GM21381 (cell line): ENCODE measurements at regions not wholly inside any gene's neighbourhood (a gene's known extent, or its start where the extent isn't known, plus 50 kb on each side); places are given as distances from the start of the nearest gene placed in this dataset.
"Not testable (repeated sequence)": the region's sequence is repeated elsewhere in the genome, so short reads cannot be mapped to it uniquely, and the experiment has no call there.

Source experiments
- ATAC-seq: cut with Tn5 transposase; IDR thresholded peaks from one replicate; pipeline ENCODE4 v1.9.1; 2021; ENCODE audit warnings: mild to moderate bottlenecking, moderate library complexity; ENCODE audit not compliant: unreplicated experiment

- ATAC-seq, result no peak
Observed at GRCh38 chr1:201636097-201636496, 97.2 kb downstream of the NAV1 start.

DNA sequence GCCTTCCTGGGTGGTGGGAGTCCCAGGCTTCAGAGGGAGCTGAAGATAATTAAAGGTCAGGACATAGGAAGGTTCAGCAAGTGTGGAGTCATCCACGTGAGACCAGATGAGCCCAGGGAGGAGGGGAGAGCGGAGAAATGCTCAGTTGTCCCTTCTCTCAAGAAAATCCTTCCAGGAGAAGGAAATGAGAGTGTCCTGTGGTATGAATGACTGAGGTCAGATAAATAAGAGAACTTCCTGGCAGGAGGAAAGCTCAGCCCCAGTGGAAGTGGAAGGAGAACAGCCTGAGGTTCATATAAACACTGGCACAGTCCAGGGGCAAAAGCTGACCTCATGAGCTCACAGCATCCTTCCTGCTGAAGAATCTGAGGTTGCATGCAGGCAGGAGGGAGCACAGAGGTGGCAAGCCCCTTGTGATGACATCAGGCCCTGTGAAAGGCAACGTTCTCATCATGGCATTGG, 97.6 kb downstream of the NAV1 start:
- ATAC-seq, result no peak

- ATAC-seq, result no peak
Observed at GRCh38 chr1:201637282-201638079, 98.6 kb downstream of the NAV1 start.

GRCh38 chr1:201639391-201639790, 100.5 kb downstream of the NAV1 start:
- ATAC-seq, result no peak

DNA sequence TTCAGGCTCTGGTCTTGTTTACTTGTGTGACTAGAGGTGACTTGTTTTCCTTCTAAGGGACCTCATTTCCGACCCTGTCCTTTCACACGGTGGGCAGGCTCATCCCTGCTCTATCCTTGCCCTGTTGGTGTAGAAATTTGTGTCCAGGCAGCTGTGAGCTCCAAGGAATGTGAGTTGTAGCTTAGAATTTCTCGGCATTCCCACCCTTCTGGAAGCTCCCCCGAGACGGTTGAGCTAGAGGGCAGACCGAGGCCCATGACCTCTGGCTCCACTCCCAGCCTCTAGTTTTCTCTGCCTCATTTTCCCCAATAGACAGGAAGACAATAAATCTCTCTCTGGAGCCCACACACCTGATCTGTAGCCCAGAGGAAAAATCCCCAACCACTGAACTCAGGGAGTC, 100.9 kb downstream of the NAV1 start:
- no peak for ATAC-seq

DNA sequence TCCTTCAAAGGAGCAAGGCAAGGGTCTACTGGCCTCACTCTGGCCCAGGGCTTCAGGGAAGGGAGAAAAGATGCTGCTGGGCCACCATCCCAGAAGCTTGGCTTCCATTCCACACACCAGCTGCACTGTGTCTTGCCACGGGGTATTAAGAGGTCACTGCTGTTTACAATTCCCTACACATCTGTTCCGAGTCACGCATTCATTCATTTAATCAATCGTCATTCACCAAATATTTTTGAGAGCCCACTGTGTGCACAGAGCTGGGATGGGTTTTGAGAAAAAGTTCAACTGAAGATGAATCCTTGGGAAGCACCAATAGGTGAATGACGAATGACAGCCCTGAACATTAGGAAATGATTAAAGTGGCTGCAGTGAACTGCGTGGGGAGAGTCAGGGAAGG, 101.7 kb downstream of the NAV1 start:
- no peak for ATAC-seq

- ATAC-seq, result no peak
Observed at GRCh38 chr1:201641524-201642253, 102.8 kb downstream of the NAV1 start.

GRCh38 chr1:201643835-201644104, 104.8 kb downstream of the NAV1 start:
- no peak for ATAC-seq

- ATAC-seq, result no peak
Observed at GRCh38 chr1:201644197-201644596, 105.3 kb downstream of the NAV1 start.

GRCh38 chr1:201645000-201645399, 106.1 kb downstream of the NAV1 start:
- not testable (repeated sequence) for ATAC-seq

- ATAC-seq, result no peak
Observed at GRCh38 chr1:201645956-201646355, 107.0 kb downstream of the NAV1 start.

GRCh38 chr1:201646411-201647022, 107.6 kb downstream of the NAV1 start:
- ATAC-seq, result no peak

- ATAC-seq, result no peak
Observed at GRCh38 chr1:201647094-201647493, 108.2 kb downstream of the NAV1 start.

GRCh38 chr1:201647722-201648065, 108.8 kb downstream of the NAV1 start:
- ATAC-seq, result no peak

GRCh38 chr1:201648066-201648906, 109.4 kb downstream of the NAV1 start:
- no peak for ATAC-seq

- ATAC-seq, result no peak
Observed at GRCh38 chr1:201648907-201649721, 110.2 kb downstream of the NAV1 start.

- ATAC-seq, result no peak
Observed at GRCh38 chr1:201649761-201650622, 111.1 kb downstream of the NAV1 start.

DNA sequence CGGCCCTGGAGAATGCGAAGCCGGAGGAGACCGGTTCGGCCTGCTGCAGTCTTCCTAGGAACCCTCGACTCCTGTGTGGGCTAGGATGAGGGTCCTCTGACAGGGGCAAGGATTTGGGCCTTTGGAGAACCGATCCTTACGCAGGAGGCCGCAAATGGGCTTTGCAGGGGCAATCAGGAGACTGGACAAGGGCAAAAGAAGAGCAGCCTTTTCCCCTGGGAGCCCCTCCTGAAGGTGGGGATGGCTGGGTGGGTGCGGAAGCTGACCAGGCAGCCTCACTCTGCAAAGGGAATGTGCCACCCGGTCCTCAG, 111.7 kb downstream of the NAV1 start:
- ATAC-seq, result no peak

- ATAC-seq, result no peak
Observed at GRCh38 chr1:201652181-201652580, 113.3 kb downstream of the NAV1 start.

GRCh38 chr1:201653233-201653632, 114.3 kb downstream of the NAV1 start:
- no peak for ATAC-seq
